GM10248 (cell line): ENCODE measurements at regions not wholly inside any gene's neighbourhood (a gene's known extent, or its start where the extent isn't known, plus 50 kb on each side); places are given as distances from the start of the nearest gene placed in this dataset.

Experiments
- CTCF ChIA-PET: fragments of 300-600 bp; sonication (Branson Sonifier 250); formaldehyde crosslinking; extraction: SDS; loops from one replicate; lab custom pipeline; 2021; ENCODE audit warnings: antibody characterized with exemption; lab: Yijun Ruan, JAX
- POLR2A ChIA-PET: fragments of 350-650 bp; sonication (Branson Sonifier 250); formaldehyde crosslinking; extraction: SDS; loops from one replicate; lab custom pipeline; 2020; ENCODE audit warnings: antibody characterized with exemption; lab: Yijun Ruan, JAX
- DNase-seq: peaks from one replicate; pipeline ENCODE4 v3.0.0; 2012; ENCODE audit errors: extremely low spot score
- CTCF ChIP-seq: IDR thresholded peaks from 2 replicates; pipeline ENCODE4 v1.5.1; 2012; ENCODE audit warnings: mild to moderate bottlenecking, low read depth; ENCODE audit errors: extremely low read depth, missing control alignments, control extremely low read depth

GRCh38 chr18:55047546-55047945 is 88.3 kb upstream of the CCDC68 start:
- POLR2A ChIA-PET = no interaction called here
- no peak for TF ChIP-seq CTCF
- DNase-seq = no peak
- CTCF ChIA-PET = interaction anchor here (2.1 to 2.6 kb wide), 2 partner anchors 10 to 15 kb away, joined by 6 to 9 read pairs; no protein-coding TSS in a partner anchor

- DNase-seq = no peak
- ChIA-PET POLR2A (no interaction called here), CTCF (no interaction called here)
- TF ChIP-seq CTCF = no peak
Measured at GRCh38 chr18:55041366-55041765, 82.1 kb upstream of the CCDC68 start.

- DNase-seq = no peak
- ChIA-PET POLR2A (no interaction called here), CTCF (no interaction called here)
- TF ChIP-seq CTCF = no peak
Measured at GRCh38 chr18:55038162-55038561, 78.9 kb upstream of the CCDC68 start.

GRCh38 chr18:55034742-55035141 is 75.5 kb upstream of the CCDC68 start:
- DNase-seq = no peak
- ChIA-PET POLR2A (no interaction called here), CTCF (interaction anchor here (1.1 to 1.4 kb wide), 2 partner anchors 9 to 23 kb away, joined by 3 read pairs; no protein-coding TSS in a partner anchor)

GRCh38 chr18:55031979-55032378 is 72.7 kb upstream of the CCDC68 start:
- no peak for DNase-seq
- CTCF ChIA-PET = interaction anchor here (0.6 to 1.6 kb wide), 4 partner anchors 10 to 25 kb away, joined by 3 to 5 read pairs (median 3); no protein-coding TSS in a partner anchor
- POLR2A ChIA-PET = no interaction called here
- TF ChIP-seq CTCF = no peak

More at GRCh38 chr18:55034742-55035141, 75.5 kb upstream of the CCDC68 start:
- TF ChIP-seq CTCF = no peak

- ChIA-PET POLR2A (no interaction called here), CTCF (interaction anchor here (1.1 to 1.6 kb wide), 3 partner anchors 17 to 28 kb away, joined by 3 to 5 read pairs (median 3); no protein-coding TSS in a partner anchor)
- TF ChIP-seq CTCF = no peak
- no peak for DNase-seq
Measured at GRCh38 chr18:55031576-55031975, 72.3 kb upstream of the CCDC68 start.

GRCh38 chr18:55031164-55031563 is 71.9 kb upstream of the CCDC68 start:
- DNase-seq = no peak
- ChIA-PET CTCF (interaction anchor here (1.5 kb wide), 1 partner anchor 27 kb away, joined by 3 read pairs; no protein-coding TSS in a partner anchor), POLR2A (no interaction called here)
- TF ChIP-seq CTCF = no peak
